HAP-1 (cell line): ENCODE measurements at regions not wholly inside any gene's neighbourhood (a gene's known extent, or its start where the extent isn't known, plus 50 kb on each side); places are given as distances from the start of the nearest gene placed in this dataset.
"Not testable (repeated sequence)": the region's sequence is repeated elsewhere in the genome, so short reads cannot be mapped to it uniquely, and the experiment has no call there.

Experiments
- DNase-seq, 2 experiments: peaks; one replicate each; pipeline ENCODE4 v3.0.0-alpha.2; 2016 to 2020; ENCODE audit warnings: low spot score in 2 of 2
- H3K27me3 ChIP-seq: fragments of 250-450 bp; sonication (Bioruptor Pico); 2 replicates; pipeline ENCODE4 v1.5.1; 2020; ENCODE audit warnings: low read depth, mild to moderate bottlenecking, moderate library complexity
- H3K36me3 ChIP-seq: fragments of 250-450 bp; sonication (Bioruptor Pico); replicated peaks from 2 replicates; pipeline ENCODE4 v1.5.1; 2020; ENCODE audit warnings: mild to moderate bottlenecking
- H3K4me1 ChIP-seq: fragments of 250-450 bp; sonication (Bioruptor Pico); 2 replicates; pipeline ENCODE4 v1.5.1; 2020; ENCODE audit warnings: mild to moderate bottlenecking
- H3K4me3 ChIP-seq: fragments of 250-450 bp; sonication (Bioruptor Pico); 2 replicates; pipeline ENCODE4 v1.5.1; 2020; ENCODE audit warnings: mild to moderate bottlenecking, moderate library complexity
- H3K9me3 ChIP-seq: fragments of 250-450 bp; sonication (Bioruptor Pico); 2 replicates; pipeline ENCODE4 v1.5.1; 2020; ENCODE audit warnings: mild to moderate bottlenecking, moderate library complexity
- in situ Hi-C: fragments of 300-500 bp; cut with MboI; formaldehyde crosslinking; loops from 3 replicates; pipeline ENCODE4 v1.14.3; 2020; ENCODE audit warnings: low sequenced_read_pairs, inconsistent platforms, mixed read lengths

- Histone ChIP-seq H3K4me3 (no peak overlapping the region), H3K4me1 (peaks cover 2% of the 10 kb centered on the region; the same call in 1 of the 2 replicates), H3K27me3 (no peaks in the 10 kb centered on the region), H3K9me3 (no peaks in the 10 kb centered on the region), H3K36me3 (no peaks in the 10 kb centered on the region)
- DNase-seq: no peak
- in situ Hi-C loops: no loop called here
These were observed 81.0 kb upstream of the HUWE1 start for GRCh38 chrX:53767544-53767943.

GRCh38 chrX:53757181-53757580 lies 70.7 kb upstream of the HUWE1 start:
- H3K27me3 ChIP-seq, H3K4me3 ChIP-seq, in situ Hi-C loops, DNase-seq, H3K4me1 ChIP-seq, H3K36me3 ChIP-seq, H3K9me3 ChIP-seq: not testable (repeated sequence)

- in situ Hi-C loops: no loop called here
These were observed 60.2 kb upstream of the HUWE1 start for GRCh38 chrX:53746718-53747117.

GRCh38 chrX:53743244-53743643 lies 56.7 kb upstream of the HUWE1 start:
- Histone ChIP-seq H3K4me3 (no peak overlapping the region), H3K27me3 (no peaks in the 10 kb centered on the region), H3K36me3 (no peaks in the 10 kb centered on the region), H3K9me3 (no peaks in the 10 kb centered on the region), H3K4me1 (peaks cover 13% of the 10 kb centered on the region)
- DNase-seq: no peak
- in situ Hi-C loops: no loop called here

More at GRCh38 chrX:53746718-53747117, 60.2 kb upstream of the HUWE1 start:
- Histone ChIP-seq H3K36me3 (no peaks in the 10 kb centered on the region), H3K4me1 (no peaks in the 10 kb centered on the region), H3K27me3 (no peaks in the 10 kb centered on the region), H3K9me3 (no peaks in the 10 kb centered on the region), H3K4me3 (no peak overlapping the region)
- DNase-seq: no peak

- Histone ChIP-seq H3K4me3 (no peak overlapping the region), H3K36me3 (no peaks in the 10 kb centered on the region), H3K27me3 (no peaks in the 10 kb centered on the region), H3K9me3 (no peaks in the 10 kb centered on the region), H3K4me1 (peaks cover 13% of the 10 kb centered on the region)
- no peak for DNase-seq
- in situ Hi-C loops: no loop called here
These were observed 51.9 kb upstream of the HUWE1 start for GRCh38 chrX:53738370-53738906.
